ENCODE measurements at regions not wholly inside any gene's neighbourhood (a gene's known extent, or its start where the extent isn't known, plus 50 kb on each side); places are given as distances from the start of the nearest gene placed in this dataset.

- no peak for TF ChIP-seq CTCF (IDR thresholded peaks at IDR 0.05; ENCODE audit: insufficient read depth, low read length, poor library complexity, severe bottlenecking)
- TF ChIP-seq EZH2phosphoT487 (conservative IDR thresholded peaks at IDR 0.05; ENCODE audit: low read length), result no peak
Measured at GRCh38 chr5:67677422-67677970, 480.9 kb upstream of the CD180 start.
